ENCODE measurements at regions not wholly inside any gene's neighbourhood (a gene's known extent, or its start where the extent isn't known, plus 50 kb on each side); places are given as distances from the start of the nearest gene placed in this dataset.
"Not testable (repeated sequence)": the region's sequence is repeated elsewhere in the genome, so short reads cannot be mapped to it uniquely, and the experiment has no call there.

DNA sequence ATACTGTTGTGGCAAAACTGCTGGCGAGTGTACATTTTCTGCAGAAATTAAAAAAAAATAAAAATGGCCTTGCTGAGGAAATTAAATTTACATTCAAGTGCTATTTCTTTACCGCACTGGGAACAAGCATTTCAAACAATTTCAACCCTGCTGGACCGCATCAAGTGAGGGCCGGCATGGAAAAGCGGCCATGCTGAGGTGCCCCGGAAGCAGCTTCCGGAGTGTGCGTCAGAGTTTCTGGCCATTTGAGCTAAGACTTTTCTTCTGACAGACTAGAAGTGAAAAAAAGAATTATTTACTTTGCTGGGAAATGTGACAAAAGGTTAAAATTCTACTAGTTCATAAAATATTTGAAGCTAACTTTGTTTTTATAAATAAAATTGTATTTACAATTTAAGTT is 337.0 kb downstream of the CACNA1B start:
- DNase-seq, result not testable (repeated sequence)

DNA sequence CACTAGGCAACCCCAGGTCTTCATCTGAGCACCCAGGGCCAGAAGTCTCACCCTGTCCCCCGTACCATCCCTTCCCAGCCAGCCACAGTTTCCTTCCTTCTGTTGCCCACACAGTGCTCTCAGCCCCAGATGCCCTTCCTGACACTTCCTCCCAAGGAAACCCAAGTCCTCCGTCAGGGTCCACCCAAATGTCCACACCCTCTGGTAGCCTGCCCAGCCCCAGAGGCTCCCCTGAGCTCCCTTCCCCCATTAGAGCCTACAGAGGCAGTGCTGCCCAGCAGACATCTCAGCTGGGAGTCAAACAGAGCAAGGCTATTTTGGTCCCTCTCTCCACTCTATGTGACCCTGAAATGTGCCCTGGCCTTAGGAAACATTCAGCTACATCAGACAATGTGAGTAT is 338.0 kb downstream of the CACNA1B start:
- not testable (repeated sequence) for DNase-seq

DNA sequence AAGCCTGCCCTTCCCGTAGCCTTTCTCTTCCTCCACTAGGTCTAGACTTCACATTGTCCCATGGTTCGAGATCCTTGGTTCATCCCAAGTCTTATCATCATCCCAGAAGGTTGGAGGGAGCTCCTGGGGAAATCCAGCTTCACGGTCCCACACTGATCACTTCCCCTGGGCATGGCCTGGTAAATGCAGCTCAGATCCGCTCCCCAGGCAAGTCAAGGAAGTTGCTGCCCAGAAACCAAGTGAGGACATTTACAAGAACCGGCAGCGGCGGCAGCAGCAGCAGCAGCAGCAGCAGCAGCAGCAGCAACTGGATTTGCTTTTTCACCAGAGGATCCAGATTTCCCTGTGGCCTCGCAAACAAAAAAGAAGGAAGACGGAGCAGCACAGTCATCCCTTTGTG is 339.2 kb downstream of the CACNA1B start:
- DNase-seq, result peak in 1 of 2 donors; percentile 1

DNA sequence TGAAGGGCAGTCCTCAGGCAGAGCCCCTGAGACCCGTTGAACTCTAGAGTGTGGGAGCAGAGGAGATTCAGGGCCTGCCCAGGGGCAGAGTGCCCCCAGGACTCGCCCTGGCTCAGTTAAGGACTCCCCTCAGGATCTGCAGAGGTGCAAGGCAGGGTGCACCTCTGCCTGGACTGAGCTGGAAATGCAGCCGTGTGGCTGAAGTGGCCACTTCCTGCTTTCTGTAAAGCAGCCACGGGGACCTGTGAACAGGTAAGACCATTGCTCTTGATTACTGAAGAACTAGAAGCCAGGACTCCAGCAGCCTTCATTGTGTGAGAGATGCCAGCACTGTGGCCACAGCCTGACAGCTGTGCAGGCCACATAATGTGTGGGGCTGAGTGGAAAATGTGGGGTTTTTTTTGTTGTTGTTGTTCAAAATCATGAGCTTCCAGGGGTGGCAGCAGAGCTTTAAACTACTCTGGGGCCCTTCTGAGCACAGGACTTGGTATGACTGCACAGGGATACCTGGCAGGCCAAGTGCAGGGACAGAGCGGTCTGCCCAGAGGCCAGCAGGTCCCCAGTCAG is 339.8 kb downstream of the CACNA1B start:
- peak in 1 of 2 donors; percentile 3 for DNase-seq

DNA sequence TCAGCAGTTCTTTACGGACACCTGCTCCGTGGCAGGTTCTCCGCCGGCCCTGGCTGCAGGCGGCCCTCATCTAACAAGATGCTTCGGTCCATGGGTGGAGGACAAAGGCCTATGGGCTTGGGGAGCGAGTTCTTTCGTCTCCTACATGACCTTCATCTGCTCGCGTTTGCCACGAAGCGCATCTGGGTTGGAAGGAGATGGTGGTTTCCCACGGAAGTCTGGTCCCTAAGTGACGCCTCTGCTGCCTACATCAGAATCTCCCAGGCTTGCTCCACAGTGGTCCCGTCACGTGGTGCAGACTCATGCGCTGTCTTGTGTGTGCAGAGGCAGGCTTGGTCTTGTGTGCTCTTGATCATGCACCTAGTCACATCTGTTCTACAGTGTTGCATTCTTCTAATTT is 341.7 kb downstream of the CACNA1B start:
- DNase-seq, result peak in 1 of 2 donors; percentile 5

DNA sequence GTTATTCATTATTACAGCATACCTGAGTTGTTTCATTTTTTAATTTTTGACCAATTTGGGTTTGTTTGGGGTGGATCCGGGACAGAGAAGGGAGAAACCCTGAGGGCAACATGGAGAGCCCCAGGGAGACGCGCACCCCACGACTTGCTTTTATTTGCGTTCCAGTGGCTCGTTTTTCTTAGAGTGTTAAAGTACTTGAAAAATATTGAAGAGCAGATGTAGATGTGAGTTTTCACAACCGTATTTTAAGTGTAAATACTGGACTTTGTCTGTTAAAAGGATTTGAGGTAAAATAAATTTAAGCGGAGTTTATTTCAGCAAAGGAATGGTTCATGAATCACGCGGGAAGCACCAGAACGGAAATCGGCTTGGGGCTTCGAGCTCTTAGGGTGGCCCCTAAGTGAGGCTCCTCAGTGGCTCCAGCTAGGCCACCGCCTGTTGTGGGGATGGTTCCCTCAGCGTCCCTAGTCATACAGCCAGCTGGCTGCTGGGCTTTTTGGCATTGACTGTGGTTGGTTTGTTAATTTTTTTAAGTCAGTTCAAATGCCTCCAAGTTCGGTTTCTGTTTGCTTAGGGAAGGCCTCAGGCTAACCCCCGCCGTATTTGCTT is 344.0 kb downstream of the CACNA1B start:
- DNase-seq, result not testable (repeated sequence)

DNA sequence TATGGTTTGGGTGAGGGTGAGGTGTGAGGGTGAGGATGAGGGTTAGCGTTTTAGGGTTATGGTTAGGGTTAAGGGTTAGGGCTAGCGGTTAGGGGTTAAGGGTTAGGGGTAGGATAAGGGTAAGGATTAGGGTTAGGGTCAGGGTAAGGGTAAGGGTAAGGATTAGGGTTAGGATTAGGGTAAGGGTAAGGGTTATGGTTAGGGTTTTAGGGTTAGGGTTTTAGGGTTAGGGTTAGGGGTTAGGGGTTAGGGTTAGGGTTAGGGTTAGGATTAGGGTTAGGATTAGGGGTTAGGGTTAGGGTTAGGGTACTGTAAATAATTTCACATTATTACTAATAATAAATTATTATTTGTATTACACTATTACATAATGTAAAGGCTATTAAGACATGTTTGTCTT is 359.5 kb downstream of the CACNA1B start:
- not testable (repeated sequence) for DNase-seq

DNA sequence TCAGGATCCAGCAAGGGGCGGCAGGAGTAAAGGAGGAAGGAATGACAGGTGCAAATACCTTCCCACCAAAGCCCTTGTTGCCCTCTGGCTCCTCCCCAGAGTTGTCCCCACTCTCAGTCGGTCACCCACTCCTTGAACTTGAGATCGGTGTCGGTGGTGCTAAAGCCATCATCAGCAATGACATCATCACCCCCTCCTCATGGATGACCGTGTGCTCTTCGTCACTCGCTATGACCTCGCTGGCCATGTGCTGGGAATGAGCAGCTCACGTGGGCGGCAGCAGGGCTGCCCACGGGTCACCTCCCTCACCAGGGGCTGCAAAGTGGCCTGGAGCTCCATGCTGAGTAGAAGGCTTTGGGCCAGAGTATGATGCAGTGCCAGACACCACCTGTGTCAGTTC is 405.3 kb downstream of the CACNA1B start:
- not testable (repeated sequence) for DNase-seq

Data from CD4-positive, alpha-beta T cell treated with Interferon alpha-2 for 1 hour (primary cell).